GM10266 (cell line): ENCODE measurements at regions not wholly inside any gene's neighbourhood (a gene's known extent, or its start where the extent isn't known, plus 50 kb on each side); places are given as distances from the start of the nearest gene placed in this dataset.

ENCODE experiments used
- DNase-seq: peaks from one replicate; pipeline ENCODE4 v3.0.0; 2012; ENCODE audit errors: extremely low spot score
- TF ChIP-seq, protein P1 (sequence below): IDR thresholded peaks from 2 replicates; pipeline ENCODE4 v1.5.1; 2012; ENCODE audit warnings: mild to moderate bottlenecking, low read depth; ENCODE audit not compliant: control insufficient read depth, insufficient read depth; ENCODE audit errors: missing control alignments

DNA sequence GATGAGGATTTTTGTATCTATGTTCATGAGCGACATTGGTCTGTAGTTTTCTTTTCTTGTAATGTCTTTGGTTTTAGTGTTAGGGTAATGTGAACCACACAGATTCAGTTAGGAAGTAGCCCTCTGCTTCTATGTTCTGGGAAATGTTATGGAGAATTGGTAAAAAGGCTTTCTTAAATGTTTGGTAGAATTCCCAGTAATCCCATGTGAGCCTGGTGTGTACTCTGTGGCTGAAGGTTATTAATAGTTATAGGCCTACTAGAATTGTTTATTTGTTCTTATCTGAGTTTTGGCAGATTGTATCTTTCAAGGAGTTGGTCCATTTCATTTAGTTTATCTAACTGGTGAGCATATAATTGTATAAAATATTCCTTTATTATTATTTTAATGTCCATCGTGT lies 484.6 kb upstream of the GHITM start:
- TF ChIP-seq, protein P1, sequence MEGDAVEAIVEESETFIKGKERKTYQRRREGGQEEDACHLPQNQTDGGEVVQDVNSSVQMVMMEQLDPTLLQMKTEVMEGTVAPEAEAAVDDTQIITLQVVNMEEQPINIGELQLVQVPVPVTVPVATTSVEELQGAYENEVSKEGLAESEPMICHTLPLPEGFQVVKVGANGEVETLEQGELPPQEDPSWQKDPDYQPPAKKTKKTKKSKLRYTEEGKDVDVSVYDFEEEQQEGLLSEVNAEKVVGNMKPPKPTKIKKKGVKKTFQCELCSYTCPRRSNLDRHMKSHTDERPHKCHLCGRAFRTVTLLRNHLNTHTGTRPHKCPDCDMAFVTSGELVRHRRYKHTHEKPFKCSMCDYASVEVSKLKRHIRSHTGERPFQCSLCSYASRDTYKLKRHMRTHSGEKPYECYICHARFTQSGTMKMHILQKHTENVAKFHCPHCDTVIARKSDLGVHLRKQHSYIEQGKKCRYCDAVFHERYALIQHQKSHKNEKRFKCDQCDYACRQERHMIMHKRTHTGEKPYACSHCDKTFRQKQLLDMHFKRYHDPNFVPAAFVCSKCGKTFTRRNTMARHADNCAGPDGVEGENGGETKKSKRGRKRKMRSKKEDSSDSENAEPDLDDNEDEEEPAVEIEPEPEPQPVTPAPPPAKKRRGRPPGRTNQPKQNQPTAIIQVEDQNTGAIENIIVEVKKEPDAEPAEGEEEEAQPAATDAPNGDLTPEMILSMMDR, result no peak
- no peak for DNase-seq

GRCh38 chr10:83656924-83657323 lies 482.4 kb upstream of the GHITM start:
- TF ChIP-seq, protein P1, result no peak
- no peak for DNase-seq

DNA sequence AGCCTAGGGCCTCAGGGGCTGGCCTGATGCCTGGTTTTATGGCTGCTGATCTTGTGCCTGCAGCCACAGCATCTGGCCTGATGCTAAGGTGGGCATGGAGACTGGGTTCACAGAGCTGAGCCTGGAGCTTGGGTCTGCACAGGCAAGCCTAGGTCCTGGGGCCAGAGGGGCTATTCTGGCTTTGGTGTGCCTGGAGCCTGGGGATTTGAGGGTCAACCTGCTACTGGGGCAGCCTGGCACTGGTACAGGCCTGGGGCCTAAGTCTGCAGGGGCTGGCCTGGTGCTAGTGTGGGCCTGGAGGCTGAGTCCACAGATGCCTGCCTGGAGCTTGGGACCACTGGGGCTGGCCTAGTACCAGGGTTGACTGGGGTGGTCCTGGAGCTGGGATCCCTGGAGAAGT lies 481.8 kb upstream of the GHITM start:
- DNase-seq, result no peak
- TF ChIP-seq, protein P1, result no peak

DNA sequence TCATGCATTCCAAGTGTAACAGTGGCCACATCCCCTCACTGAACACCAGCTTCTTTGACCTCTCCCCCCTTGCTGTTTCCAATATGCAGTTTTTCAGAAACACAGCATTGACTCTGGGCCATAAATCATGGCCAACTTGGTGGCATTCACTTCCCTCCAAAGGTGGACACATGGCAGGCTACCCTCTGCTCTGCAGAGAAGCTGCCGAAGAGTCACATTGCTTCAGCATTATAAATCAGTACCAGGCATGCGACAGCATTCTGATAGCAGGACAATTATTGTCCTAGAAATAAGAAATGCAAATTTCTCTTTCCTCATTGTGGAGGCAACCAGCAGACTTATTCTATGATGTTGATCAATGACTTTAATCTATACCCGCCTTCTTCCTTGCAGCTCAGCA lies 475.4 kb upstream of the GHITM start:
- TF ChIP-seq, protein P1, result no peak
- DNase-seq, result no peak

GRCh38 chr10:83666762-83667161 lies 472.5 kb upstream of the GHITM start:
- DNase-seq, result no peak
- TF ChIP-seq, protein P1, result no peak

DNA sequence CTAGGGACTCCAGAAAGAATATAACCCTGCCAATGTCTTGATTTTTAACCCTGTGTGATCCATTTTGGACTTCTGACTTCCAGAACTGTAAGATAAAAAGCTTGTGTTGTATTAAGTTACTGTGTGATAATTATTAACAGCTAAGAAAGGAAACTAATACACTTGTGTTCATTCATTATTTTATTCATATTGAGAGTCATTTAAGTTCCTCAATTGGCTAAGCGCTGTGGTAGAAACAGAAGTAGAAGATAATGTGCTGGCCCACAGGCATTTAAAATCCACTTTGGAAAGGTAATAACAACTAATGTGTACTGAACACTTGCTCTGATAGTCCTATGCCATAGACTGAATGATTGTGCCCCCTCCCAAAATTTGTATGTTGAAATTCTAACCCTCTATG lies 471.7 kb upstream of the GHITM start:
- no peak for DNase-seq
- TF ChIP-seq, protein P1, result no peak

DNA sequence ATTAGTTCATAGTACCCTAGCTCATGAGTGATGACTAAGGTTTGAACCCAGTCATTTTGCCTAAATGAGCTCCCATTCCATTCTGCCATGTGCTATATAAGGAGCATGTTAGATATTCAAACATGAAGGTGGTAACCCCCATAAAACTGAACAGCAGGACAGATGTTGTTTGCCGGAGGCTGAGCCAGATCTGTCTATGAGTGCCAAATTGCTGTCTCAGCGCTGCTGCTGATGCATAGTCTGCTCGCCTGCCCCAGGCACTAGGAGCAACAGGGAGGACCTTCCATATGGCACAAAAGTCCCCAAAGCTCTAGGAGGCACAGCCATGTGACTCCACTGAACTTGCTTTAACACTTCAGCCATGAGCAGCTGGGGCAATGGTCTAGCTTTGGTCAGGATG lies 466.0 kb upstream of the GHITM start:
- DNase-seq, result no peak
- TF ChIP-seq, protein P1, result no peak
